GM12878 (cell line): ENCODE measurements at regions not wholly inside any gene's neighbourhood (a gene's known extent, or its start where the extent isn't known, plus 50 kb on each side); places are given as distances from the start of the nearest gene placed in this dataset.

Source experiments
- ATAC-seq: fragments of 200-7000 bp; cut with Tn5 transposase; 3 replicates; pipeline ENCODE4 v1.9.1; 2020; ENCODE audit warnings: mild to moderate bottlenecking, moderate library complexity
- BruUV-seq: library from RNA; stranded (reverse); fragments of 400-500 nt; replicated peaks from 2 replicates; lab custom pipeline; 2021; lab: Mats Ljungman, UMichigan
- CTCF ChIA-PET: fragments of 300-600 bp; sonication (Branson Sonifier 250); formaldehyde crosslinking; extraction: SDS; loops from one replicate; lab custom pipeline; 2021; ENCODE audit warnings: inconsistent platforms; lab: Yijun Ruan, JAX
- POLR2A ChIA-PET: fragments of 350-600 bp; formaldehyde crosslinking; extraction: SDS; loops from one replicate; lab custom pipeline; 2021; ENCODE audit warnings: inconsistent platforms; lab: Charles Lee
- RAD21 ChIA-PET: fragments of 300-600 bp; sonication (Branson Sonifier 250); formaldehyde crosslinking; loops from one replicate; lab custom pipeline; 2023; ENCODE audit warnings: antibody characterized with exemption; ENCODE audit not compliant: unreplicated experiment; lab: Charles Lee
- SMC1A ChIA-PET: fragments of 300-600 bp; sonication (Branson Sonifier 250); formaldehyde crosslinking; loops from one replicate; lab custom pipeline; 2023; ENCODE audit not compliant: unreplicated experiment, uncharacterized antibody; lab: Charles Lee
- DNase-seq: peaks from one replicate; pipeline ENCODE4 v3.0.0-alpha.2; 2011; ENCODE audit warnings: low read depth, low spot score
- FAIRE-seq: peaks from 3 replicates; lab custom pipeline; 2011; peaks lifted over from hg19 to GRCh38; lab: Jason Lieb, UNC
- H2AFZ ChIP-seq: 2 replicates; pipeline ENCODE4 v1.6.0; 2011; ENCODE audit warnings: low read depth, low read length, control low read depth; ENCODE audit not compliant: control insufficient read depth
- H3K27ac ChIP-seq: 2 replicates; pipeline ENCODE4 v1.5.1; 2011; ENCODE audit warnings: control low read depth; ENCODE audit not compliant: control insufficient read depth, insufficient read depth
- H3K27me3 ChIP-seq, 2 experiments: replicated peaks in 1 of 2; 2 replicates each; pipeline versions ENCODE4 v1.6.0 to v1.6.1; 2011; ENCODE audit warnings: low read length in 1 of 2; ENCODE audit not compliant: control insufficient read depth in 2 of 2, insufficient read depth in 2 of 2
- H3K36me3 ChIP-seq, 2 experiments: 2 replicates each; pipeline ENCODE4 v1.5.1; 2011; ENCODE audit warnings: low read length in 1 of 2; ENCODE audit not compliant: control insufficient read depth in 2 of 2, insufficient read depth in 2 of 2
- H3K4me1 ChIP-seq: 2 replicates; pipeline ENCODE4 v1.6.1; 2011; ENCODE audit warnings: mild to moderate bottlenecking, low read length, moderate library complexity, mixed read lengths; ENCODE audit not compliant: control insufficient read depth, insufficient read depth
- H3K4me2 ChIP-seq: 2 replicates; pipeline ENCODE4 v1.6.0; 2011; ENCODE audit warnings: control low read depth; ENCODE audit not compliant: control insufficient read depth, insufficient read depth
- H3K4me3 ChIP-seq: fragments of 200-600 bp; sonication (generic); 2 replicates; pipeline ENCODE4 v1.5.1; 2016
- H3K79me2 ChIP-seq: 2 replicates; pipeline ENCODE4 v1.6.0; 2011; ENCODE audit warnings: low read length; ENCODE audit not compliant: control insufficient read depth, insufficient read depth
- H3K9ac ChIP-seq: 2 replicates; pipeline ENCODE4 v1.8.0; 2011; ENCODE audit warnings: low read length, control low read depth, mixed read lengths; ENCODE audit not compliant: control insufficient read depth, insufficient read depth
- H3K9me3 ChIP-seq: replicated peaks from 3 replicates; pipeline ENCODE4 v1.5.1; 2011; ENCODE audit warnings: mild to moderate bottlenecking, low read length; ENCODE audit not compliant: control insufficient read depth, insufficient read depth
- H4K20me1 ChIP-seq: 2 replicates; pipeline ENCODE4 v1.6.0; 2011; ENCODE audit not compliant: control insufficient read depth, insufficient read depth
- CEBPB ChIP-seq, 2 experiments: fragments of 150-350 bp in 1 of 2; IDR thresholded peaks; 2 replicates each; pipeline ENCODE4 v1.6.1; 2012 to 2014; ENCODE audit warnings: low read depth in 2 of 2, low read length in 2 of 2, borderline replicate concordance in 1 of 2, inconsistent platforms in 1 of 2
- CHD1 ChIP-seq: IDR thresholded peaks from 2 replicates; pipeline ENCODE4 v1.6.1; 2012; ENCODE audit warnings: low read depth, low read length, improper control_type of control experiment
- ETV6 ChIP-seq, 2 experiments: fragments of 450-650 bp in 1 of 2; IDR thresholded peaks in 1 of 2; conservative IDR thresholded peaks in 1 of 2; 2 replicates each; pipeline ENCODE4 v1.6.1; 2014; ENCODE audit warnings: antibody characterized with exemption in 1 of 2, borderline replicate concordance in 1 of 2, low read depth in 1 of 2, mild to moderate bottlenecking in 1 of 2, moderate library complexity in 1 of 2
- HDAC2 ChIP-seq: fragments of 200-600 bp; sonication (generic); IDR thresholded peaks from 2 replicates; pipeline ENCODE4 v1.6.1; 2017
- NFYB ChIP-seq: IDR thresholded peaks from 2 replicates; pipeline ENCODE4 v1.6.1; 2011; ENCODE audit warnings: low read depth, mild to moderate bottlenecking, low read length, improper control_type of control experiment, moderate library complexity; ENCODE audit not compliant: insufficient read depth
- POLR2AphosphoS5 ChIP-seq: IDR thresholded peaks from 2 replicates; pipeline ENCODE4 v1.6.1; 2011; ENCODE audit warnings: mild to moderate bottlenecking, low read length, inconsistent platforms
- ZBED1 ChIP-seq: IDR thresholded peaks from 2 replicates; pipeline ENCODE4 v1.6.1; 2016; ENCODE audit warnings: borderline replicate concordance
- whole genome bisulfite sequencing: methylation state at CpG from one replicate; pipeline ENCODE4 v1.1.6; 2016; ENCODE audit warnings: low lambda C conversion rate; ENCODE audit not compliant: insufficient replicate concordance, insufficient coverage; ENCODE audit errors: missing lambda C conversion rate; 5-methylcytosine and 5-hydroxymethylcytosine counted together
- in situ Hi-C: fragments of 300-500 bp; cut with MboI; formaldehyde crosslinking; loops from 9 replicates; pipeline ENCODE4 v1.14.3; 2018; ENCODE audit warnings: mixed read lengths
- intact Hi-C: fragments of 100-400 bp; cut with micrococcal nuclease; formaldehyde crosslinking; loops from one replicate; pipeline ENCODE4 v1.14.2; 2022; ENCODE audit not compliant: unreplicated experiment
- TF ChIP-seq, protein P1 (sequence below): fragments of 450-650 bp; IDR thresholded peaks from 2 replicates; pipeline ENCODE4 v1.6.1; 2018; ENCODE audit warnings: mild to moderate bottlenecking, low read depth, moderate library complexity; ENCODE audit not compliant: partially characterized antibody

DNA sequence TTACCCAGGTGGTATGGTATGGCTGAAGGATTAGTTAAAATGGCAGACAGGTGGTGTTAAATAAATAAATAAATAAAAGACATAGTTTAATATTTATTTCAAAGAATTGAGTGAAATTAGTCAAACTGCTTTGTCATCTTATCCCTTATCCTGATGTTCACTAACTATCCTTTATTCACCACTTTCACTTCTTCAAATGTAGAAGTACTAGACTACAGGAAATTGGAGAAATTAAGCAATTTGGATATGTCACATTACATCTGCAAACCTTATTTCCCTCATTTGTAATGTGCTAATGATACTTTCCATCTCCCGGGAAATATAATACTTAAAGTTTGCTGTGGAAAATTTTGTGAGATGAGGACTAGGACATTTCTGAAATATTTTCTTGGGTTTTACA, 1195.7 kb downstream of the LRFN5 start:
- DNase-seq (no peak), FAIRE-seq (no peak), ATAC-seq (no peak)
- H3K27me3 ChIP-seq = no peaks in the 10 kb centered on the region
- in situ Hi-C loops (no loop called here), intact Hi-C loops (no loop called here)
- H3K4me3 ChIP-seq = no peak overlapping the region
- H4K20me1 ChIP-seq = no peaks in the 10 kb centered on the region
- H3K4me1 ChIP-seq = no peaks in the 10 kb centered on the region
- no peaks in the 10 kb centered on the region for H3K79me2 ChIP-seq
- no peak overlapping the region for H3K27ac ChIP-seq
- no TSS peak for BruUV-seq
- H3K9me3 ChIP-seq = no peaks in the 10 kb centered on the region
- no peak overlapping the region for H3K4me2 ChIP-seq
- TF ChIP-seq CHD1 (no peak), ETV6 (conservative IDR thresholded peaks at IDR 0.05 in 1 of 2, IDR thresholded peaks at IDR 0.05 in 1 of 2; ENCODE audit: borderline replicate concordance in 1 of 2, low read depth in 1 of 2) (no peak), HDAC2 (no peak), NFYB (no peak), ZBED1 (no peak), CEBPB (IDR thresholded peaks at IDR 0.05; ENCODE audit: borderline replicate concordance in 1 of 2, low read depth in 2 of 2, low read length in 2 of 2) (no peak), POLR2AphosphoS5 (no peak)
- TF ChIP-seq, protein P1, sequence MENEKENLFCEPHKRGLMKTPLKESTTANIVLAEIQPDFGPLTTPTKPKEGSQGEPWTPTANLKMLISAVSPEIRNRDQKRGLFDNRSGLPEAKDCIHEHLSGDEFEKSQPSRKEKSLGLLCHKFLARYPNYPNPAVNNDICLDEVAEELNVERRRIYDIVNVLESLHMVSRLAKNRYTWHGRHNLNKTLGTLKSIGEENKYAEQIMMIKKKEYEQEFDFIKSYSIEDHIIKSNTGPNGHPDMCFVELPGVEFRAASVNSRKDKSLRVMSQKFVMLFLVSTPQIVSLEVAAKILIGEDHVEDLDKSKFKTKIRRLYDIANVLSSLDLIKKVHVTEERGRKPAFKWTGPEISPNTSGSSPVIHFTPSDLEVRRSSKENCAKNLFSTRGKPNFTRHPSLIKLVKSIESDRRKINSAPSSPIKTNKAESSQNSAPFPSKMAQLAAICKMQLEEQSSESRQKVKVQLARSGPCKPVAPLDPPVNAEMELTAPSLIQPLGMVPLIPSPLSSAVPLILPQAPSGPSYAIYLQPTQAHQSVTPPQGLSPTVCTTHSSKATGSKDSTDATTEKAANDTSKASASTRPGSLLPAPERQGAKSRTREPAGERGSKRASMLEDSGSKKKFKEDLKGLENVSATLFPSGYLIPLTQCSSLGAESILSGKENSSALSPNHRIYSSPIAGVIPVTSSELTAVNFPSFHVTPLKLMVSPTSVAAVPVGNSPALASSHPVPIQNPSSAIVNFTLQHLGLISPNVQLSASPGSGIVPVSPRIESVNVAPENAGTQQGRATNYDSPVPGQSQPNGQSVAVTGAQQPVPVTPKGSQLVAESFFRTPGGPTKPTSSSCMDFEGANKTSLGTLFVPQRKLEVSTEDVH = no peak
- H2AFZ ChIP-seq = no peak overlapping the region
- ChIA-PET POLR2A (no interaction called here), CTCF (no interaction called here), RAD21 (no interaction called here), SMC1A (no interaction called here)
- 100% methylated on average over 1 of the region's 1 CpG for WGBS
- no peaks in the 10 kb centered on the region for H3K36me3 ChIP-seq
- no peak overlapping the region for H3K9ac ChIP-seq
